Stimulated activated naive CD8-positive, alpha-beta T cell treated with anti-CD3 and anti-CD28 coated beads, Interleukin-15, Interleukin-2, amounts not matched to agents 100 ng/mL and 50 ng/mL, for 24 hours (primary cell): ENCODE measurements at regions not wholly inside any gene's neighbourhood (a gene's known extent, or its start where the extent isn't known, plus 50 kb on each side); places are given as distances from the start of the nearest gene placed in this dataset.

ENCODE experiments used
- H3K27ac Mint-ChIP-seq: one replicate; pipeline ENCODE4 v1.8.0; 2021; ENCODE audit warnings: mild to moderate bottlenecking, mixed read lengths
- H3K27me3 Mint-ChIP-seq: one replicate; pipeline ENCODE4 v1.8.0; 2021; ENCODE audit warnings: mixed read lengths
- H3K36me3 Mint-ChIP-seq: one replicate; pipeline ENCODE4 v1.8.0; 2021; ENCODE audit warnings: low read depth, mixed read lengths
- H3K4me1 Mint-ChIP-seq: one replicate; pipeline ENCODE4 v1.8.0; 2021; ENCODE audit warnings: low read depth, mixed read lengths
- H3K4me3 Mint-ChIP-seq: one replicate; pipeline ENCODE4 v1.8.0; 2021; ENCODE audit warnings: mild to moderate bottlenecking, mixed read lengths
- H3K9me3 Mint-ChIP-seq: one replicate; pipeline ENCODE4 v1.8.0; 2021; ENCODE audit warnings: mixed read lengths

DNA sequence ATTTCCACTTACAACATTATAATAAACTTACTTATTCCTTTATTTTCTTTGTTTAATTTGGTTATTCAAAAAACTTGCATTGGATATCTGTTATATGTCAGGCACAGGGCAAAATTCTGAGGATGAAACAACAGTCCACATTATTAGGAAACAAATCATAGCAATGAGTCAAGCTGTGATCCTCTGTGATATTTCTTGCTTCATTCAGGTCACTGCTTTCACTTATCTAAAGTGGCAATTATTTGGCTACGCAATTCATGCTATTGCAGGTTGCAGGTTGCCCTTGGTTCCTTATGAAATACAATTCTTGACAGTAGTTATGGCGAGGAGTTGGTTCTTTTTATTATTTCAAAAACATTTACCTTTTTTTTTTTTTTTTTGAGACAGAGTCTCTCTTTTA is 66.4 kb upstream of the CNTN6 start:
- no peaks in the 10 kb centered on the region for H3K4me1 Mint-ChIP-seq
- H3K27me3 Mint-ChIP-seq: no peaks in the 10 kb centered on the region
- H3K36me3 Mint-ChIP-seq: no peaks in the 10 kb centered on the region
- H3K27ac Mint-ChIP-seq: no peak overlapping the region
- peaks cover 18% of the 10 kb centered on the region for H3K9me3 Mint-ChIP-seq
- H3K4me3 Mint-ChIP-seq: no peak overlapping the region

DNA sequence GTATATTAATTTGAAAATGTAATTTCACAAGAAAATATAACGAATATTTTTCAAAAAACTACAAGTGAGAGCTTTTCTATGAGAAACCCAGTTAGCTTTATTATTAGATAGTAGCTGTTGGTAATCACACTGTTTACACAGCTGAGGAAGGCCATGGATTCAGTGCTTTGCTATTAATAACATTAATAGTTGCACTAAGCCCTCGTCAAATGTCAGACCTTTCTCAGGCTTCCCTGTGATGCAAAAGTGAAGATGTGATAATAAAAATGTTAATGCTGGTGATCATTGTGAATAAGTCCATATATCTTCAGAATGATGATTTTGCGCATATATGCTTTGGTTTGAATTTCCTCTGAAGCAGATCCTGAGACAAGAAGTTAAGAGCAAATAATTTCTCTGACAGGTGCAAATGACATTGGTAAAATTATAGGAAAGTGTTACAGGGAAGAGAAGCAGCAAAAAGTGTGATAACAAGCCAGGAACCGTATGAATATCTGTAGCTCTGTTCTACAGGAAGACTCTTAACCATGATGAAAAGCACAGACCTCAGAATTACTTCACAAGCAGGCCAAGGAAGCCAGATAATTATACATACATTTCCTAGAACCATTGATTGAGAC is 56.5 kb upstream of the CNTN6 start:
- Mint-ChIP-seq H3K27ac (no peak overlapping the region), H3K4me3 (no peak overlapping the region), H3K9me3 (peaks cover 7% of the 10 kb centered on the region)

GRCh38 chr3:1037631-1038030 is 55.2 kb upstream of the CNTN6 start:
- Mint-ChIP-seq H3K9me3 (peaks cover 7% of the 10 kb centered on the region), H3K27me3 (no peaks in the 10 kb centered on the region), H3K4me3 (no peak overlapping the region), H3K36me3 (no peaks in the 10 kb centered on the region), H3K4me1 (no peaks in the 10 kb centered on the region), H3K27ac (no peak overlapping the region)

More for the DNA sequence above, 56.5 kb upstream of the CNTN6 start:
- Mint-ChIP-seq H3K36me3 (no peaks in the 10 kb centered on the region), H3K4me1 (no peaks in the 10 kb centered on the region), H3K27me3 (no peaks in the 10 kb centered on the region)
